KMS-11 (cell line): ENCODE measurements at regions not wholly inside any gene's neighbourhood (a gene's known extent, or its start where the extent isn't known, plus 50 kb on each side); places are given as distances from the start of the nearest gene placed in this dataset.

ENCODE experiments used
- H2AFZ ChIP-seq: fragments of 200-600 bp; sonication (generic); 2 replicates; pipeline ENCODE4 v1.6.1; 2016; ENCODE audit warnings: antibody characterized with exemption, mixed run types, low read depth
- H3K27ac ChIP-seq: fragments of 200-600 bp; sonication (generic); 2 replicates; pipeline ENCODE4 v1.6.1; 2016; ENCODE audit warnings: mild to moderate bottlenecking, mixed run types
- H3K27me3 ChIP-seq: fragments of 200-600 bp; sonication (generic); 2 replicates; pipeline ENCODE4 v1.6.1; 2017; ENCODE audit warnings: mild to moderate bottlenecking, low read depth, mixed run types, moderate library complexity; ENCODE audit not compliant: insufficient read depth
- H3K36me3 ChIP-seq: fragments of 200-600 bp; sonication (generic); 2 replicates; pipeline ENCODE4 v1.6.1; 2017; ENCODE audit warnings: mild to moderate bottlenecking, mixed run types; ENCODE audit not compliant: insufficient read depth
- H3K4me1 ChIP-seq: fragments of 200-600 bp; sonication (generic); 2 replicates; pipeline ENCODE4 v1.6.1; 2016; ENCODE audit warnings: mild to moderate bottlenecking, low read depth, mixed run types; ENCODE audit not compliant: poor library complexity, severe bottlenecking
- H3K4me2 ChIP-seq: fragments of 200-600 bp; sonication (generic); 2 replicates; pipeline ENCODE4 v1.7.0; 2016; ENCODE audit warnings: mild to moderate bottlenecking, mixed run types
- H3K4me3 ChIP-seq: fragments of 200-600 bp; sonication (generic); IDR thresholded peaks from 2 replicates; pipeline ENCODE4 v1.6.1; 2017; ENCODE audit warnings: low read depth, low read length, mixed read lengths; ENCODE audit not compliant: insufficient read depth
- H3K79me2 ChIP-seq: fragments of 200-600 bp; sonication (generic); 2 replicates; pipeline ENCODE4 v1.6.1; 2016; ENCODE audit warnings: low read depth, mixed run types; ENCODE audit not compliant: insufficient read depth
- H3K9ac ChIP-seq: fragments of 200-600 bp; sonication (generic); 2 replicates; pipeline ENCODE4 v1.6.1; 2016; ENCODE audit warnings: mild to moderate bottlenecking, mixed run types
- H4K20me1 ChIP-seq: fragments of 200-600 bp; sonication (generic); 2 replicates; pipeline ENCODE4 v1.6.1; 2016; ENCODE audit warnings: mild to moderate bottlenecking, mixed run types; ENCODE audit not compliant: insufficient read depth
- CTCF ChIP-seq: fragments of 200-600 bp; sonication (generic); conservative IDR thresholded peaks from 2 replicates; pipeline ENCODE4 v1.6.1; 2017; ENCODE audit warnings: low read depth, mild to moderate bottlenecking, antibody characterized with exemption, low read length, moderate library complexity, mixed read lengths

GRCh38 chr2:238797537-238797936, 50.3 kb upstream of the TWIST2 start:
- Histone ChIP-seq H3K27me3 (no peaks in the 10 kb centered on the region), H3K9ac (no peak overlapping the region), H3K4me2 (no peak overlapping the region), H3K4me1 (no peaks in the 10 kb centered on the region), H4K20me1 (no peaks in the 10 kb centered on the region), H2AFZ (no peak overlapping the region), H3K4me3 (no peak overlapping the region), H3K27ac (no peak overlapping the region), H3K79me2 (no peaks in the 10 kb centered on the region), H3K36me3 (no peaks in the 10 kb centered on the region)
- no peak for TF ChIP-seq CTCF
